Fibroblast of lung (primary cell): ENCODE measurements at regions not wholly inside any gene's neighbourhood (a gene's known extent, or its start where the extent isn't known, plus 50 kb on each side); places are given as distances from the start of the nearest gene placed in this dataset.

Experiments used
- EZH2 ChIP-seq: IDR thresholded peaks from 2 replicates; pipeline ENCODE4 v1.5.1; 2012; ENCODE audit warnings: low read length, control low read depth, mild to moderate bottlenecking; ENCODE audit errors: missing control alignments
- TF ChIP-seq, protein P1 (sequence below), 2 donors: IDR thresholded peaks in 1 of 2; conservative IDR thresholded peaks in 1 of 2; 1 replicate in 1 of 2; 2 replicates in 1 of 2; pipeline ENCODE4 v1.5.1; 2011 to 2012; ENCODE audit warnings: low read length in 2 of 2, control low read depth in 1 of 2, inconsistent platforms in 1 of 2, low read depth in 1 of 2, mild to moderate bottlenecking in 1 of 2

DNA sequence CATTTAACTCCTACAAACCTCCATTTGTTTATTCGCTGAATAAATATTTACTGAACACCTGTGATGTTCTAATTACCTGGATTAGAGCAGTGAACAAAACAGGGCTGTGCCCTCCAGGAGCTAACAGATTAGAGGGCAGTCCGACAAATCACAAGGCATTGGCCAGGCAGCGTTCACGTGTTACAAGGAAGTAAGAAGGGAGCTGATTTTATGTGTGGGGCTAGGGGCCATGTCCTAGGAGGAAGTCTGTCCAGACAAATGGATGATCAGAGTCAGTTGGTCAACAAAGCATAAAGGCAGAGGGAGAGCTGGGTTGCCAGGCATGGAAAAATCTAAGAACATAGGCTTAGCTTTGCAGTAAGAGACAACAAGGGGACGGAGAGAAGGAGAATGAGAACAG is 57.3 kb upstream of the BACE2 start:
- TF ChIP-seq, protein P1, sequence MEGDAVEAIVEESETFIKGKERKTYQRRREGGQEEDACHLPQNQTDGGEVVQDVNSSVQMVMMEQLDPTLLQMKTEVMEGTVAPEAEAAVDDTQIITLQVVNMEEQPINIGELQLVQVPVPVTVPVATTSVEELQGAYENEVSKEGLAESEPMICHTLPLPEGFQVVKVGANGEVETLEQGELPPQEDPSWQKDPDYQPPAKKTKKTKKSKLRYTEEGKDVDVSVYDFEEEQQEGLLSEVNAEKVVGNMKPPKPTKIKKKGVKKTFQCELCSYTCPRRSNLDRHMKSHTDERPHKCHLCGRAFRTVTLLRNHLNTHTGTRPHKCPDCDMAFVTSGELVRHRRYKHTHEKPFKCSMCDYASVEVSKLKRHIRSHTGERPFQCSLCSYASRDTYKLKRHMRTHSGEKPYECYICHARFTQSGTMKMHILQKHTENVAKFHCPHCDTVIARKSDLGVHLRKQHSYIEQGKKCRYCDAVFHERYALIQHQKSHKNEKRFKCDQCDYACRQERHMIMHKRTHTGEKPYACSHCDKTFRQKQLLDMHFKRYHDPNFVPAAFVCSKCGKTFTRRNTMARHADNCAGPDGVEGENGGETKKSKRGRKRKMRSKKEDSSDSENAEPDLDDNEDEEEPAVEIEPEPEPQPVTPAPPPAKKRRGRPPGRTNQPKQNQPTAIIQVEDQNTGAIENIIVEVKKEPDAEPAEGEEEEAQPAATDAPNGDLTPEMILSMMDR (conservative IDR thresholded peaks at IDR 0.05 in 1 of 2, IDR thresholded peaks at IDR 0.05 in 1 of 2; ENCODE audit: low read depth in 1 of 2, low read length in 2 of 2): no peak
- no peak for TF ChIP-seq EZH2
